Esophagus squamous epithelium (tissue), 4 donors: ENCODE measurements at regions not wholly inside any gene's neighbourhood (a gene's known extent, or its start where the extent isn't known, plus 50 kb on each side); places are given as distances from the start of the nearest gene placed in this dataset.

Experiments used
- POLR2A ChIP-seq, 4 donors: fragments of 450-650 bp; IDR thresholded peaks; one replicate each; pipeline ENCODE4 v1.6.1; 2017; ENCODE audit warnings: antibody characterized with exemption in 4 of 4, mild to moderate bottlenecking in 4 of 4, moderate library complexity in 3 of 4
- TF ChIP-seq, protein P1 (sequence below), 6 experiments: fragments of 450-650 bp in 4 of 6; fragments of 200-600 bp in 2 of 6; sonication (generic) in 2 of 6; IDR thresholded peaks; one replicate each; pipeline ENCODE4 v1.5.1; 2016 to 2019; ENCODE audit warnings: antibody characterized with exemption in 6 of 6, mild to moderate bottlenecking in 4 of 6, moderate library complexity in 4 of 6

GRCh38 chr11:26904801-26905200, 89.1 kb upstream of the FIBIN start:
- TF ChIP-seq, protein P1, sequence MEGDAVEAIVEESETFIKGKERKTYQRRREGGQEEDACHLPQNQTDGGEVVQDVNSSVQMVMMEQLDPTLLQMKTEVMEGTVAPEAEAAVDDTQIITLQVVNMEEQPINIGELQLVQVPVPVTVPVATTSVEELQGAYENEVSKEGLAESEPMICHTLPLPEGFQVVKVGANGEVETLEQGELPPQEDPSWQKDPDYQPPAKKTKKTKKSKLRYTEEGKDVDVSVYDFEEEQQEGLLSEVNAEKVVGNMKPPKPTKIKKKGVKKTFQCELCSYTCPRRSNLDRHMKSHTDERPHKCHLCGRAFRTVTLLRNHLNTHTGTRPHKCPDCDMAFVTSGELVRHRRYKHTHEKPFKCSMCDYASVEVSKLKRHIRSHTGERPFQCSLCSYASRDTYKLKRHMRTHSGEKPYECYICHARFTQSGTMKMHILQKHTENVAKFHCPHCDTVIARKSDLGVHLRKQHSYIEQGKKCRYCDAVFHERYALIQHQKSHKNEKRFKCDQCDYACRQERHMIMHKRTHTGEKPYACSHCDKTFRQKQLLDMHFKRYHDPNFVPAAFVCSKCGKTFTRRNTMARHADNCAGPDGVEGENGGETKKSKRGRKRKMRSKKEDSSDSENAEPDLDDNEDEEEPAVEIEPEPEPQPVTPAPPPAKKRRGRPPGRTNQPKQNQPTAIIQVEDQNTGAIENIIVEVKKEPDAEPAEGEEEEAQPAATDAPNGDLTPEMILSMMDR (IDR thresholded peaks at IDR 0.05), result no peak
- TF ChIP-seq POLR2A (IDR thresholded peaks at IDR 0.05), result no peak
